Lower leg skin (tissue), 4 donors: ENCODE measurements at regions not wholly inside any gene's neighbourhood (a gene's known extent, or its start where the extent isn't known, plus 50 kb on each side); places are given as distances from the start of the nearest gene placed in this dataset.

ENCODE experiments used
- DNase-seq, 2 donors: peaks; one replicate each; pipeline ENCODE4 v3.0.0-alpha.2; 2019; ENCODE audit warnings: low spot score in 2 of 2
- H3K4me3 ChIP-seq: fragments of 200-600 bp; sonication (generic); 2 replicates; pipeline ENCODE4 v1.5.1; 2017; ENCODE audit warnings: mild to moderate bottlenecking, low read depth; ENCODE audit not compliant: poor library complexity, severe bottlenecking
- POLR2A ChIP-seq, 2 donors: fragments of 450-650 bp; IDR thresholded peaks; one replicate each; pipeline ENCODE4 v1.6.1; 2016 to 2017; ENCODE audit warnings: antibody characterized with exemption in 2 of 2, mild to moderate bottlenecking in 1 of 2, moderate library complexity in 1 of 2
- WGBS, 2 donors: methylation state at CpG; one replicate each; pipeline ENCODE4 v1.1.5; 2018; 5-methylcytosine and 5-hydroxymethylcytosine counted together
- intact Hi-C: fragments of 100-400 bp; cut with DNase I; formaldehyde crosslinking; loops from one replicate; pipeline ENCODE4 v1.15.0; 2023; ENCODE audit warnings: low total_unique reads
- TF ChIP-seq, protein P1 (sequence below), 3 donors: fragments of 450-650 bp; IDR thresholded peaks; one replicate each; pipeline ENCODE4 v1.5.1; 2016; ENCODE audit warnings: antibody characterized with exemption in 3 of 3, mild to moderate bottlenecking in 3 of 3, moderate library complexity in 2 of 3

DNA sequence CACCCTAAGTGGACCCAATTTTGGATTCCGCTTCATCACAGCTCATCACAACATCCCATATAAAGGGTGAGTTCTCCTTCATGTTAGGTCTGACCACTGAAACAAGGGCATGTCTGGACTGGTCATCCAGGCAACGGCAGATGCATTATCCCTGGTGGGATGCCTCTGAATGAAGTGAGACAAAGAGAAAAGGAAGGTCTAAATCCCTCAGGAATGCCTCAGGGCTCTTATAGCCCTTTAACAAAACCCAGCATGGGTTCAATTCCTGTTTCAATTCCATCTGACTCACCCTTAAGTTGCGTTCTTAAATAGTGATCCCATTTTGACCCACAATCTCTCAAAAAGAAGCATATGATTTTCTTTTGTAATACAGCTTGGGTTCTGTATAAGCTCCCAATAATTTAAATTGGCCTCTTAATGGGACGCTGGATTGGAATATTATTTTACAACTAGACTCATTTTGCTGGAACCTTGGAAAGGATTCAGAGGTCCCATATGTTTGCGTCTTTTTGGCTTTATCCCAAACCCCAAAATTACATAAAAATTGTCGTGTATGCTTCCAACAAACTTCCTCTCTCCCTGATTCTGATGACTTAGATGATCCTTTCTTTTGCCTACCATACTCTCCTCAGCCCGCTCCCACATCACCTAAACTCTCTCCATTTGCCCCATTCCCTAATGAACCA is 287.4 kb upstream of the ZP4 start:
- no peak overlapping the region for H3K4me3 ChIP-seq
- intact Hi-C loops: no loop called here
- no peak for TF ChIP-seq POLR2A (IDR thresholded peaks at IDR 0.05)
- TF ChIP-seq, protein P1, sequence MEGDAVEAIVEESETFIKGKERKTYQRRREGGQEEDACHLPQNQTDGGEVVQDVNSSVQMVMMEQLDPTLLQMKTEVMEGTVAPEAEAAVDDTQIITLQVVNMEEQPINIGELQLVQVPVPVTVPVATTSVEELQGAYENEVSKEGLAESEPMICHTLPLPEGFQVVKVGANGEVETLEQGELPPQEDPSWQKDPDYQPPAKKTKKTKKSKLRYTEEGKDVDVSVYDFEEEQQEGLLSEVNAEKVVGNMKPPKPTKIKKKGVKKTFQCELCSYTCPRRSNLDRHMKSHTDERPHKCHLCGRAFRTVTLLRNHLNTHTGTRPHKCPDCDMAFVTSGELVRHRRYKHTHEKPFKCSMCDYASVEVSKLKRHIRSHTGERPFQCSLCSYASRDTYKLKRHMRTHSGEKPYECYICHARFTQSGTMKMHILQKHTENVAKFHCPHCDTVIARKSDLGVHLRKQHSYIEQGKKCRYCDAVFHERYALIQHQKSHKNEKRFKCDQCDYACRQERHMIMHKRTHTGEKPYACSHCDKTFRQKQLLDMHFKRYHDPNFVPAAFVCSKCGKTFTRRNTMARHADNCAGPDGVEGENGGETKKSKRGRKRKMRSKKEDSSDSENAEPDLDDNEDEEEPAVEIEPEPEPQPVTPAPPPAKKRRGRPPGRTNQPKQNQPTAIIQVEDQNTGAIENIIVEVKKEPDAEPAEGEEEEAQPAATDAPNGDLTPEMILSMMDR (IDR thresholded peaks at IDR 0.05): no peak
- DNase-seq: no peak
- 61 to 67% methylated on average over 7 of the region's 7 CpGs for WGBS, 2 donors

DNA sequence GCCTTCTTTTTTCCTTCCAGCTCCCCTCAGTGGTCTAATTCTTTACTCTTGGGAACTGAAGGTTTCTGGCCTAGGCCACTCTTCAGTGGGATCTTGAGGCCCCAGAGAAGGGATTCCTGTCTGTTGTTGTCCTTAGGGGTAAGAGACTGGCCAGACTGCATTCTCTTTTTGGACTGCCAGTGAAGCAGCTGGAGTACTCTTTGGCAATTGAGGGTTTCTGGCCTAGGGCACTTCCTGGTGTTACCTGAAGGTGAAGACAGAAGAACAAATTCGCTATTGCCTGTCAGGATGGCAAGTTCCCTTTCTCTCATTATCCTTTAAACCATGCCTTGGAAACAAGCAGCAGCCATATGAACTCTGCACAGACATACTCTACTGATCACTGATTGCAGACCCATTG is 286.6 kb upstream of the ZP4 start:
- TF ChIP-seq, protein P1 (IDR thresholded peaks at IDR 0.05): no peak
- TF ChIP-seq POLR2A (IDR thresholded peaks at IDR 0.05): no peak
- no peak for DNase-seq
- 52 to 55% methylated on average over 1 of the region's 1 CpG for WGBS, 2 donors
- no peak overlapping the region for H3K4me3 ChIP-seq
- intact Hi-C loops: no loop called here

DNA sequence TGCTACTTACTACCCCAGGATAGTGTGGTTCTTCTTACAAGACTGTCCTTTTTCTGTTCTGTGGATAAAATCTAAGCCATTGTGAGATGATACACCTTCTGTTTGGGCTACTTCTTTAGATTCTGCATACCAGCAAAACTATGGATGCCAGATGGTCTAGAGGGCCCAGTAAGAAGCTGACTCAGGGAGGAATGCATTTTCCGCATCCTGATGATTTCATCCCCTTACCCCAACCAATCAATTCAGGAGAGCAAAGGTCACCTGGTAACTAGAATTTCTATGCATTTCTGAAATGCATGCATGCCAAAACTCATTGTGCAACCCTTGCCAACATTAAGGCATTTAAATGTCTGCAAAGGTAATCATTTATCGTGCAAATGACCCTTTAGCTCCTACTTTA is 285.7 kb upstream of the ZP4 start:
- no peak for DNase-seq
- WGBS, 2 donors: 91 to 92% methylated on average over 2 of the region's 2 CpGs
- TF ChIP-seq, protein P1 (IDR thresholded peaks at IDR 0.05): no peak
- TF ChIP-seq POLR2A (IDR thresholded peaks at IDR 0.05): no peak
- intact Hi-C loops: no loop called here
- H3K4me3 ChIP-seq: no peak overlapping the region

DNA sequence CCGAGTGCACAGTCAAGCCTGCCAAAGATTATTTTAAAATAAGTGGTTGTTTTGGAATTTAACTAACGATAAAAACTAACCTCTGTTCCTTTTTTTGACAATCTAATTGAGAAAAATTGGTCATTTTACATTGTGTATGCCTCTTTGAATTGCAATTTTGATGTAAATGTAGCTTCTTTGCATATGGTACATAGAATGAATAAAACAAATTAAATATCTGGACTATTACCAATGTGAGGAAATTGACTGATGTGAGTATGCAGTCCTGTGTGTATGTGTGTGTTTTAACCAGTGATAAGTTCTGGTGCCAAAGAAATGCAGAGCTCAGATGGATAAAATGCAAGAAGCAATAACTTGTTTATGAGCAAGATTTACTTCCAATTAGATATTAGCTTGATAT is 281.3 kb upstream of the ZP4 start:
- 59 to 60% methylated on average over 2 of the region's 2 CpGs for WGBS, 2 donors
- intact Hi-C loops: no loop called here
- H3K4me3 ChIP-seq: no peak overlapping the region
- no peak for TF ChIP-seq POLR2A (IDR thresholded peaks at IDR 0.05)
- TF ChIP-seq, protein P1 (IDR thresholded peaks at IDR 0.05): no peak
- no peak for DNase-seq

- no peak for TF ChIP-seq POLR2A (IDR thresholded peaks at IDR 0.05)
- TF ChIP-seq, protein P1 (IDR thresholded peaks at IDR 0.05): no peak
- intact Hi-C loops: no loop called here
- H3K4me3 ChIP-seq: no peak overlapping the region
- no peak for DNase-seq
Observed at GRCh38 chr1:238161955-238162354, 271.2 kb upstream of the ZP4 start.

DNA sequence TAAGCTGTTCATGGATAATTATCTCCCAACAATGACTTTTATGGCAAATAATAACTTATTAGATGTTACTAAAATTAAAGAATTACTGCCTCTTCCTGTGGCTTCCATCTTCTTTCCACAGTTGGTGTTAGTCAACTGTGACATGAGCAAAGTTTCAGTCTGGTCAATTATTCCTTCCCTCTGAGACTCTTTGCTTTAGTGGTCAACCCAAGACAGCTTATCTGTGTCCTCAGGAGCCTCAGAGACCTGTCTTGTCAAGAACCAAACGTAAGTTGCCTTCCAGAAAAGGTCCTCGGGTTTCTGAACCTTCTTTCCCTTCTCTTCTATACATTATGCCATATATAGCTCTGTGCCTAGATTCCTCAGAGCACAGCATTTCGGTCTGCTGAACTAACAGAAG is 263.2 kb upstream of the ZP4 start:
- TF ChIP-seq POLR2A (IDR thresholded peaks at IDR 0.05): no peak
- TF ChIP-seq, protein P1 (IDR thresholded peaks at IDR 0.05): no peak
- H3K4me3 ChIP-seq: no peak overlapping the region
- 55 to 68% methylated on average over 3 of the region's 3 CpGs for WGBS, 2 donors
- DNase-seq: no peak
- intact Hi-C loops: no loop called here
